ENCODE measurements at regions not wholly inside any gene's neighbourhood (a gene's known extent, or its start where the extent isn't known, plus 50 kb on each side); places are given as distances from the start of the nearest gene placed in this dataset.
"Not testable (repeated sequence)": the region's sequence is repeated elsewhere in the genome, so short reads cannot be mapped to it uniquely, and the experiment has no call there.

GRCh38 chr2:88802026-88802425, 110.6 kb downstream of the RPIA start:
- not testable (repeated sequence) for DNase-seq

DNA sequence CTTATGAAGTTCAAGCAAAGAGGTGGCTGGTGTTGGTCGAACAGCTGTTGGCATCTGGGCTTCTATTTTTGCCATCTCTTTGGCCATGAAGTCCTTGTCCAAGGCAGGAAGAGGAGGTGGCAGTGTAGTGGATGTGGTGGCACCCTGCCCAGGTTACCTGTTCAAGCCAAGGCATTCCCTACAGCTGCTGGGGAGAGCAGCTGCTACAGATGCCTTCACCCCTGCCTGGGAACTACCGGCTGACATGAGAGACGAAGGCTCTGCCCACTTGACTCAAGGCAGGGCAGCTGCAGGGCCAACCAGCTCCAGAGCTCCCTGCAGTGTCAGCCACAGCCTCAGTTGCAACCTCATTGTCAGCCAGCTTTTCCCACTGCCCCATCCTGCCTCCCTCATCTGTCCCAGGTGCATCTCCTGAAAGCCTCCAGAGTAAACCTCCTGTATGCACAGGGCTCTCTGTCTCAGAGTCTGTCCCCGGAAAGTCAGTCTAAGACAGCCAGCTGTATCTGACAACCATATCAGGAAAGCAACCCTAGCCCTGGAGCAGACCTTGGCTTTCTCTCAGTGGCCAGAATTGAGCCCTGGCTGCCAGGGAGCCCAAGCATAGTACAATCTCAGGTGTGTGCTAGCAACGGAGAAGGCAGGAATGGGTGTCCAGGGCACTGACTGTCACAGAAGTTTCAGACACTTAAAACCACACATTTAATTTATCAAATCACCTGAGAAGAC, 115.9 kb downstream of the RPIA start:
- DNase-seq: peak; percentile 12

DNA sequence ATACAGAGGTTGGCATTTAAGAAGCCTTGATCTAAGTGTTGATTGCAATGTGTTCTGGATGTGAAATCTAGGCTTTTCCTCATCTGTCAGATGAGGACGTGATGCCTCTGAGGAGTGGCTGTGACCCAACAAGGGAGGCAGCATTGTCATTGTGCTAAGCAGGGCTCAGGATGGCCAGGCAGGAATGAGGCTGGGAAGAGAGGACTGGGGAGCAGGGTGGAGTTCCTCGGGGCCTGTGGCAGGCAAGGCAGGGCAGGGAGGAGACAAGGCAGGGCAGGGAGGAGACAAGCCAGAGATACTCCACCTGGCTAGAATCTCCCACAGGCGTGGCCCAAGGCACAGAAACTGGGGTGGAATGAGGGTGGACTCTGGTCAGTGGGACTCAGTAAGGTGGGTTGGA, 116.6 kb downstream of the RPIA start:
- no peak for DNase-seq

DNA sequence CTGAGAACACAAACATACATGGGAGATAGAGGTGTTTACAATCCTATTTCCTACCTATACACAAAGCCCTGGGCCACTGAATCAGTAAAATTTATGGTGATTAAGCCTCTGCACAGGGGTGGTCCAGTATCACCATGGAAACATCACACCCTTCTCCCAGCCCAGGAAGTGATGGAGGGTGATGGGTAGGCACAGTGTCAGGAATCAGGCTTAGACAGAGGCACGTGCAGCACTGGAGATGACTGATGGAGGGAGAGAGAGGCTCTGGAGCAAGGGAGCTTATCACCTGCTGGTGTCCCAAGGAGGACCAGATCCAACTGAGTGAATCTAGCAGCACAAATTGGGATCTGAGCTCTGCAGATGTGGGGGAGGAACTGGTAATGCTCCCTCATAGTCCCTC, 117.2 kb downstream of the RPIA start:
- DNase-seq: no peak

GRCh38 chr2:88809216-88809615, 117.7 kb downstream of the RPIA start:
- DNase-seq: no peak

- peak; percentile 22 for DNase-seq
Measured at GRCh38 chr2:88810017-88810416, 118.5 kb downstream of the RPIA start.

GRCh38 chr2:88810488-88810887, 119.0 kb downstream of the RPIA start:
- no peak for DNase-seq

DNA sequence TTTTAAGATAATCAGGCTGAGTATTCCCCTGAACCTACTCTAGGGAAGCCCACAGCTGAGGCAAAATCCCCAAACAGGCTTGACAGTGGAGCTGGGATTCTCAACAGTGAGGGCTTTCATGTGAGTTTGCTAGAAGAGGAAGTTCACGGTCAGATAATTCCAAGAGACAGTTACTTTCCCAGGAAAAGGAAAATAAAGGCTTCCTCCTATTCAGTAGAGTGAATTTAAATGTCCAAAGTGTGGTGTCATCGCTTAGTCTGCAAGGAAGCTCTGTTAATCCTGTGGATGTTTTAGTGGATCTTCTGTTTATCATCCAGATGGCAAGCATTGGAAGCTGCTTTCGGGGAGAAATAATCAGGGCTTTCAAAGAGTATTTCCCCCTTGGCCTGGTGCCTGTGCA, 119.8 kb downstream of the RPIA start:
- no peak for DNase-seq

DNA sequence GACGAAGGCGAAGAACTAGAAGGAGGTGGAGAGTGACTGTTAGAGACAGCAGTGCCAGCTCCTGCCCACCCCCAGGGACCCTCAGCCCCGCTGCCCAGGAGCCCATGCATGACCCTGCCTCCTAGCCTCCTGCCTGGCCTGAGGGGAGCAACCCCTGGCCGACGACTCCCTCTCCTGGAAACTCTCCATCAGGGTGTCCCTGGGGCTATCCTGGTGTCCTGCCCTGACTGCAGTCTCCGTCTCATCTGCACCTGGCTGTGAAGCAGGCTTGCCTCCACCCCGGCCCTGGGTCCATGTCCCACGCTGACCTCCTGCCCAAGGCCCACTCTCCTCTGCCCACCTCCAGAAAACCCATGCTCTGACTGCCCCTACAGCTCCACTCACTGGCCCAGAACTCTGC, 120.2 kb downstream of the RPIA start:
- DNase-seq: no peak

GRCh38 chr2:88813612-88814011, 122.1 kb downstream of the RPIA start:
- DNase-seq: no peak

DNA sequence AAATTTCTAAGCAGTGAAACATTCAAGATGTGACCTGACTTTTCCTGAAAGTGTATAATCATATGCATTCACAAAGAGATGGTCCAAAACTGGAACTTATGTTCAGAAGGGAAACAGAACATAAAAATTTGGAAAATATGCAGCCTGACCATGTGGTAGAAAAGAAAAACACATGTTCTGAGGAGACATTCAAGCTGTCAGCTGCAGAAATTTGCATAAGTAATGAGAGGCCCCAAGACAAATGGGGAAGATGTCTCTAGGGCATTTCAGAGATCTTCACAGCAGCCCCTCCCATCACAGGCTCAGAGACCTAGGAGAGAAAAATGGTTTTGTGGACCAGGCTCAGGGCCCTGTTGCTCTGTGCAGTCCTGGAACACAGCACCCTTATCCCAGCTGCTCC, 123.8 kb downstream of the RPIA start:
- DNase-seq: no peak

GRCh38 chr2:88815697-88816096, 124.2 kb downstream of the RPIA start:
- DNase-seq: no peak

- no peak for DNase-seq
Measured at GRCh38 chr2:88818381-88818780, 126.9 kb downstream of the RPIA start.

DNA sequence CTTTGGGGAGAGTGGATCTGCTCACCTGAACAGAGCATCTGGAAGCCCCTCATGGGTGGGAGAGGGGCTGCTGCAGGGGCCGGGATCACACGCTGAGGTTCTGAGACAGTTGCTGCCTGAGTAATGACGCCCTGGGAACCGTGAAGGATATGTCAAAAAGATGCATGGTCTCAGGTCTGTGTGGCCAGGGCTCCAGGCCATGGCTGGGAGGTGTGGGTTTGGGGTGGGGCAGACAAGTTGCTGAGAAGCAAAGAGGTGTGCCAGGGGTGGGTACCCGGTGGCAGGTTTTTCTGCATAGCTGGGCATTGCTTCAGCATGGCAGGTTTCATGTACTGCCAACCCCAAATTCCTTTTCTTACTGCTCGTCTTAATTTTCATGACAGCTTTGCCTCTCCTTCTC, 133.5 kb downstream of the RPIA start:
- DNase-seq: no peak

DNA sequence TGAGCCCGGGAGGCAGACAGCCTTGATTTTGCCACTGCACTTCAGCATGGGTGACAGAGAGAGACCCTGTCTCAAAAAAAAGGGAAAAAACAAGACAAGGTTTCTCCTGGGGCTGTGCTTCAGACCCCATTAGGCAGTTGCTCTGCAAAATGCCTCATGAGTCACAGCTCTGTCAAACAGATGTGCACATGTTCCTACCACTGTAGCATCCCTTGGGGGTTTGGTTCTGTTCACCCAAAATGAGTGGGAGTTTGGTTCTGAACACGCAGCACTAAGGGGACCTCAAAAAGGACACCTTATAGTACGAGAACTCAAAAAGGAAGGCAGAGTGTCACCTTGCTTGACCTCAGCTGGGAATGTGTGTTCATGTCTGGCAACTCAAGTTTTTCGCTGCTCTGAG, 134.9 kb downstream of the RPIA start:
- DNase-seq: no peak

- no peak for DNase-seq
Measured at GRCh38 chr2:88827821-88828220, 136.3 kb downstream of the RPIA start.

GRCh38 chr2:88828397-88829137, 137.1 kb downstream of the RPIA start:
- peak; percentile 65 for DNase-seq

- no peak for DNase-seq
Measured at GRCh38 chr2:88829607-88830463, 138.4 kb downstream of the RPIA start.

DNA sequence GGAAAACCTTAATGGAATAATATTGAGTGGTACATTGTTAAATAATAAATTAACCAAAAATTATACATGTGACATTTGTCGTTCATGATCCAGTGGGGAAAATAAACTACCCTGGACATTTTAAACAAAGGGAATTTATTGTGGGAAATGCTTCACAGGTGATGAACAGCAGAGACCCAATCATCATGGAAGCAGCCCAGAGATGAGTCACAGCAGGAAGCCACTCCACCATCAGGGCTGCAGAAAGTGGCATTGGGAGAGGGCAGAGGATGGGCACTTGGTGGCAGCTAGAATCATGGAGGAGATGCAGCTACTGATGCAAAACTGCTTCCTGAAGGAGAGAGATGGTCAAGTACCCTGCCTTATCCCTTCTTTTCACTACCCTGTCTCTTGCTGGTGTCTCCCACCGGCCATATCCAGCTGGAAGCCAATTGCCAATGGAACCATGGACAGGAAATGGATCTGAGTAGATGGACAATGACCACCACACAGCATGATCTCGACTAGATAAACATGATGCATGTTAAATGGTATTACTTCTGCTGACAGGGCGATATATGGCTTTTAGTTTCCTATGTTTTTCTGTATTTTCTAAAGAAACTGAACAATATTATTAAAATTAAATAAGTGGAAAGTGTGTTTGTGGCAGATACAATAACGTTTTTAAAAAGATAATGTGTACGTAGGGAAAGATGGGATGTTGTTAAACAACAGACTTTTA, 139.8 kb downstream of the RPIA start:
- DNase-seq: no peak

DNA sequence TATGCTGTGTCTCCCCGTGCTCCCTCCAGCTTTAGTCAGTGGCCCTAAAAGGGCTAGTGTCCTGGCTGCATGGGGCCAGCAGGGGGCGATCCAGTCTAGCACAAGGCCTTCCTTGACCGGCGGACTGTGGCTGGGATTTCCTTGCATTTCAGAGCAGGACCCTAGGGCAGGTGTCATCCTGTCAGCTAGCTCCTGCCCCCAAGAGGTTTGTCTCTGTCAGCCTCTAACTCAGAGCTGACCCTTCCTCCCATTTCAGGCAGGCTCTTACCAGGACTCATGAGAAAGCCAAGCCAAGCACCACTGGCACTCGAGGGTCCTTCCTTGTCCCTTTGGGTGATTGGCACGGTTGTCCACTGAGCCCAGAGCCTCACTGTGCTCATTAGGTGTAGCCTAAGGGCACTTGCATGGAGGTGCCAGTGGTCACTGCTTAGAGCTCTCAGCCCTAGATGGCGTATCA, 140.3 kb downstream of the RPIA start:
- no peak for DNase-seq

DNA sequence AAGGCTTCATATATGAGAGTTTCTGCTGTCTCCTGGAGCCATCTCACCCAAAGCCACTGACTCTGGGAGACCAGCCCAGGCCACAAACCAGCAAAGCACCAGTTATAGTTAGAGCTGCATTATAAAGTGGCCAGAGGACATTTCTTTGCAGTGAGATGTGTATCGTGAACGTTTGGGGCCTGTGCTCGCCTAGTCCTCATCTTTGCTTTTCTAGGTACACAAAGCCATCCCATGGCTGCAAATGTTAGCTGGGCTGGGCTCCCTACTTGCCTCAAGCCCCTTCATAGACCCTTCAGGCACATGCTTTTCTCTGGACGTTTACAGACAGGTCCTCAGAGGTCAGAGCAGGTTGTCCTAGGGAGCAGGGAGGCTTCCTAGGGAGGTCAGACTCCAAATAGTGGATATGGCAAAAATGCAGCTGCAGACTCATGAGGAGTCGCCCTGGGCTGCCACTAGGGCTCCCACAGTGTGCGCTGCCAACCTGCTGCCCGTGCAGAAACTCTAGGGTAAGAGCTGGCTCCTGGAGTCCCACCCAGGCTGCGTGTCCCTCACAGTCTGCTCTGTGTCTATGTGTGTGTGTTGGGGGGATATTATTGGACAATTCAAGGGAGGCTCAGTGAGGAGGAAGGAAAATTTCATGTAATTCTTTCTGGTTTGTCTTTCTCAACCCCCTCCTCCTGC, 141.0 kb downstream of the RPIA start:
- DNase-seq: no peak

DNA sequence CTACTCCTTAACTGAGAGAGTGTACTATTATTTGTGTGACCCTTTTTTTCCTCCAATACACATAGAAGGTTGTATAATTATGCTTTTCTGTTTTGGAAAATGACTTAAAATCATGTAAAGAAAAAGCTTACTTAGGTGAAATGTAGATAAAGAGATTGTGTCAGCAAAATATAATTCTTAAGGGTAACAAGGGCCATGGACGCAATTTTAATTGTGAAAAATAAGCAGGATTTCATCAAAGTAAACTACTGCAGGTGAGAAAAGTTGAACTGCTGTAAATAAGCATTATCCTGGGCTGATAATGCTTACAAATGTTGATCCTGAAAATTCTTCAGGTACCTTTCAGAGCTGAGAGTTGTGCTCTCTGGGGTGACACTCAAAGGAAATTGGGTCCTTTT, 141.5 kb downstream of the RPIA start:
- no peak for DNase-seq

Data from NCI-H345 (cell line).